ENCODE measurements at regions not wholly inside any gene's neighbourhood (a gene's known extent, or its start where the extent isn't known, plus 50 kb on each side); places are given as distances from the start of the nearest gene placed in this dataset.

- no peaks in the 10 kb centered on the region for H3K9me3 Mint-ChIP-seq
- no peak for DNase-seq
- ChIA-PET CTCF (interaction anchor here (0.5 to 1.0 kb wide), 2 partner anchors 12 to 48 kb away, joined by 3 read pairs; no protein-coding TSS in a partner anchor), POLR2A (no interaction called here)
- H3K4me3 Mint-ChIP-seq: no peak overlapping the region
- H3K4me1 Mint-ChIP-seq: peaks cover 38% of the 10 kb centered on the region
- no peaks in the 10 kb centered on the region for H3K36me3 Mint-ChIP-seq (ENCODE audit: low read depth)
- no peak overlapping the region for H3K27ac Mint-ChIP-seq
- H3K27me3 Mint-ChIP-seq: peaks cover 27% of the 10 kb centered on the region
These were observed 102.2 kb downstream of the NCR2 start for GRCh38 chr6:41437604-41438003.

DNA sequence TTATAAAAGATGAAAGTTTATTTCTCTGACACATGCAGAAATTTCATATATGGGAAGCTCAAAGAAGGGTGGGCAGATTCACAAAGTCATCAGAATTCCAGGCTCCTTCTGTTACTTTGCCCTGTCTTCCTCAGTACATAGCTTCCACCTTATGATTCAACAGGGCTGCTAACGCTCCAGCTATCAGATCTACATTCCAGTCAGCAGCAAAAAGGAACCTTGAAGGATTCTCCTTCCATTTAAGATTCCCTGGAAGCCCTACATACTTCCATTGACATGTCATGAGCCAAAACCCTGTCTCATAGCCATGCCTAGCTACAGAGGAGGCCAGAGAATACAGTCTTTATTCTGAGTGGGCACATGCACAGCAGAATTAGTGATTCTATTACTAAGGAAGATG, 103.3 kb downstream of the NCR2 start:
- Mint-ChIP-seq H3K27me3 (peaks cover 30% of the 10 kb centered on the region), H3K4me1 (peaks cover 39% of the 10 kb centered on the region), H3K4me3 (no peak overlapping the region), H3K9me3 (no peaks in the 10 kb centered on the region), H3K27ac (no peak overlapping the region), H3K36me3 (ENCODE audit: low read depth) (no peaks in the 10 kb centered on the region)
- CTCF ChIA-PET: interaction anchor here (1.0 kb wide), 1 partner anchor 14 kb away, joined by 3 read pairs; no protein-coding TSS in a partner anchor
- no peak for DNase-seq
- POLR2A ChIA-PET: no interaction called here

GRCh38 chr6:41439524-41440418, 104.4 kb downstream of the NCR2 start:
- peak; percentile 40 for DNase-seq
- CTCF ChIA-PET: no interaction called here
- peaks cover 39% of the 10 kb centered on the region for H3K4me1 Mint-ChIP-seq
- H3K27ac Mint-ChIP-seq: peak overlapping the region; percentile 48
- POLR2A ChIA-PET: no interaction called here
- H3K27me3 Mint-ChIP-seq: peaks cover 38% of the 10 kb centered on the region
- H3K36me3 Mint-ChIP-seq (ENCODE audit: low read depth): no peaks in the 10 kb centered on the region
- no peaks in the 10 kb centered on the region for H3K9me3 Mint-ChIP-seq
- H3K4me3 Mint-ChIP-seq: no peak overlapping the region

DNA sequence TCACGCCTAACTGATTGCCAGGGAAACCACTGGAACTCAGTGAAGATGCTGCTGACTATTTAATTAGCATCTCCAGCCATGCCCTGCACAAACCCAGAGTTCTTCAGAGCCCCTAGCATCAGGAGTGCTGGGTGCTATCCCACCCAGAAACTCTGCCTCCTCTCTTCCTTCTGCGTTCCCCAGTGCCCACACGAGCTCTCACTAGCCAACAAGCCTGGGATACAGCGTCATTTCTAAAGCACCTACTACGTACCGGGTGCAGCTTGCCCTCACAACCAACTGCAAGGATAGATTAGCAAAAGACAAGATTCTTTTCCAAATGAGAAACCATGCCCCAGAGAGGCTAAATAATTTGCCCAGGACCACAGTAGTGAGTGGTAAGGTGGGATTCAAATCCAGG, 105.2 kb upstream of the FOXP4 start:
- Mint-ChIP-seq H3K27ac (no peak overlapping the region), H3K9me3 (no peaks in the 10 kb centered on the region), H3K4me1 (peaks cover 39% of the 10 kb centered on the region), H3K36me3 (ENCODE audit: low read depth) (no peaks in the 10 kb centered on the region), H3K4me3 (no peak overlapping the region), H3K27me3 (peaks cover 38% of the 10 kb centered on the region)
- ChIA-PET POLR2A (no interaction called here), CTCF (no interaction called here)
- DNase-seq: no peak

- POLR2A ChIA-PET: no interaction called here
- CTCF ChIA-PET: interaction anchor here (3.4 kb wide), 1 partner anchor 17 kb away, joined by 16 read pairs; no protein-coding TSS in a partner anchor
- DNase-seq: peak; percentile 37
- no peaks in the 10 kb centered on the region for H3K9me3 Mint-ChIP-seq
- H3K36me3 Mint-ChIP-seq (ENCODE audit: low read depth): no peaks in the 10 kb centered on the region
- no peak overlapping the region for H3K4me3 Mint-ChIP-seq
- H3K27ac Mint-ChIP-seq: peak overlapping the region; percentile 5
- H3K27me3 Mint-ChIP-seq: peaks cover 35% of the 10 kb centered on the region
- peaks cover 39% of the 10 kb centered on the region for H3K4me1 Mint-ChIP-seq
These were observed 104.4 kb upstream of the FOXP4 start for GRCh38 chr6:41441598-41442351.

DNA sequence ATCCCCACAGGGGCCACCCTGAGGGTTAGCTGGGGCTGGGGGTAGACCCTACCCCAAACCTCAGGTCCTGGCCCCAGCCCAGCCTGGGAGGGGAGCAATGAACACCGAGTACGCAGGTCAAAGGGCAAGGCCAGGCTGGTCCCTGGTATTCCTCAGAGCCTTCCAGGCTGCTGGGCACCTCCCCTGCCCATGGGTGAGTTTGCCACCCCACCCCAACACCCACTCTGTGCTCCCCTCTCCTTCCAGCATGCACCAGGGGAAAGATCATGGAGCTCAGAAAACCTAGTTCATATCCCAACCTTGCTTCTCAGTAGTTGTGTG, 103.9 kb upstream of the FOXP4 start:
- peaks cover 35% of the 10 kb centered on the region for H3K27me3 Mint-ChIP-seq
- H3K36me3 Mint-ChIP-seq (ENCODE audit: low read depth): no peaks in the 10 kb centered on the region

DNA sequence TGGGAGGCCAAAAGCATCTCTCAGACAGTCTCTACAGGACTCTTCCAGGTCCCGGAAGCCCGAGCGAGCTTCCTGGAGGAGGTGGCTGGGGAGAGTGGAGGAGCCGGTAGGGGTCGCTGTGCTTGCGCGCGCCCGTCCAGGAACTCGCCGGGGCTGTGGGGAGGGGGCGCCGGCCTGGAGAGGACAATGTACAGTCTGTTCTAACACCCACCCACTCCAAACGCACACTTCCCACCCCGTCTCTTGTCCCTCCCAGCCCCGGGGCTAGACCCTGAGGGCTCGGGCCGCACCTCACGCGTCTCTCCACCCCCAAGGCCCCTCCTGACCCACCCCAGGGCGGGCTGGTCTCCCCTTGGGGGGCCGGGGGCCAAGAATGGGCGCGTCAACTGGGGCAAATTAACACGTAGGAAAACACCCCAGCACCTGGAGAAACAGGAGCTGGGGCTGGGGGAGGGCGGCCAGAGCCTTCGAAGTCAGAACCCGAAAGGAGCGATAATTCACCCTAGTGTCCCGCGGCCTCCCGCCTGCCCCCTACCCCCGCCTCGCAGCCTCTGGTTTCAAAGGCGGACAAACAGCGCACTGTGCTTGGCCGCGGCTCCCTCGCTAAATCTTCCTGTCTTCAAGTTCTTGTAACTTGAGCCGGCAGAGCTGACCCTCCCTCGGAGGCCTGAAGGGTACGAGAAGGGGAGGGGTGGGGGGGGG, 103.2 kb upstream of the FOXP4 start:
- Mint-ChIP-seq H3K27me3 (peaks cover 32% of the 10 kb centered on the region), H3K27ac (no peak overlapping the region), H3K4me3 (no peak overlapping the region), H3K9me3 (no peaks in the 10 kb centered on the region), H3K4me1 (peaks cover 39% of the 10 kb centered on the region), H3K36me3 (ENCODE audit: low read depth) (no peaks in the 10 kb centered on the region)
- POLR2A ChIA-PET: no interaction called here
- DNase-seq: no peak
- CTCF ChIA-PET: interaction anchor here (0.8 to 3.4 kb wide), 5 partner anchors 17 to 21 kb away, joined by 3 to 16 read pairs (median 3); no protein-coding TSS in a partner anchor

More for the DNA sequence above, 103.9 kb upstream of the FOXP4 start:
- ChIA-PET CTCF (interaction anchor here (0.8 to 3.4 kb wide), 5 partner anchors 16 to 22 kb away, joined by 3 to 16 read pairs (median 3); no protein-coding TSS in a partner anchor), POLR2A (no interaction called here)
- H3K4me3 Mint-ChIP-seq: no peak overlapping the region
- no peak for DNase-seq
- no peak overlapping the region for H3K27ac Mint-ChIP-seq
- peaks cover 39% of the 10 kb centered on the region for H3K4me1 Mint-ChIP-seq
- no peaks in the 10 kb centered on the region for H3K9me3 Mint-ChIP-seq

DNA sequence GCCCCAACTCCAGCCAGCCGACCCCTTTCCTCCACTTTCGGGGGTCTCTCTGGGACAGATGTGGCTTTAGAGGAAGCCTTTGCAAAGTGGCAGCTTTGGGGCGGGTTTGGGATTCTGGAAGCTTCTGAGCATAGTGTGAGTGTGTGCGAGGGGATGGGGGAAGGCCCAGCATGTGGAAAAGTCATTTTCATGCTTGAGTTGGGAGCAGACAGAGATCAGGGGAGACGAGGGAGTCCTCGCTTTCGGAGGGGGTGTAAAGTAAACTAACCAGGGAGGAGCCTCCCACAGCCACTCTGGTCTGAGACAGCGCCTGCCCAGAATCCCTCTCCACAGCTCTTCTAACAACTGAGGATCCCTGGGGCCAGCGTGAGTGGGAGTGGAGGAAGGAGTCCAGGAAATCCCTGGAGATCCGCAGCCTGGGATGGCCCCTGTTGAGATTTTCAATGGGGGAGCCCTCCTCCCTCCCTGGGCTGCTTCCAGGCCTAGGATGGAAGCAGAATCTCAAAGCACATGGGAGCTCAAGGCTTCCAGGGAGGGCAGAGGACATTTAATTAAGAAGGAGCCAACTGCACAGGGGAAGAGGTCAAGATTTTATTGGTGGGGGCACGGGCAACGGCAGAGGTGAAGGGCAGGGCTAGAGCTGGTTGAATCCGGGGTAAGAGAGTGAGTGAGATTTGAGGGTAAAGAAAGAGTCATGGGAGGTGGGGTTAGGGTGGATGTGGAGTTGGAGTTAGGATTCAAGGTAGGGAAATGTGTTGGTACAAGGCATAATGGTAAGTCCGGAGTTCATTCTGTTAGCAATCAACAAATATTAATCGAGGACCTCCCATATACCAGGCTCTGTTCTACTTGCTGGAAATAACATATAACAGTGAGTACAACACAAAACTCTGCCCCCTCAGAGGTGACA, 102.3 kb upstream of the FOXP4 start:
- ChIA-PET POLR2A (interaction anchor here (1.2 kb wide), 1 partner anchor 21 kb away, joined by 3 read pairs; no protein-coding TSS in a partner anchor), CTCF (interaction anchor here (0.9 to 3.4 kb wide), 4 partner anchors 10 to 20 kb away, joined by 3 to 16 read pairs (median 3); no protein-coding TSS in a partner anchor)
- Mint-ChIP-seq H3K27me3 (peaks cover 29% of the 10 kb centered on the region), H3K9me3 (no peaks in the 10 kb centered on the region), H3K36me3 (ENCODE audit: low read depth) (no peaks in the 10 kb centered on the region), H3K27ac (no peak overlapping the region), H3K4me1 (peaks cover 38% of the 10 kb centered on the region), H3K4me3 (no peak overlapping the region)
- no peak for DNase-seq

DNA sequence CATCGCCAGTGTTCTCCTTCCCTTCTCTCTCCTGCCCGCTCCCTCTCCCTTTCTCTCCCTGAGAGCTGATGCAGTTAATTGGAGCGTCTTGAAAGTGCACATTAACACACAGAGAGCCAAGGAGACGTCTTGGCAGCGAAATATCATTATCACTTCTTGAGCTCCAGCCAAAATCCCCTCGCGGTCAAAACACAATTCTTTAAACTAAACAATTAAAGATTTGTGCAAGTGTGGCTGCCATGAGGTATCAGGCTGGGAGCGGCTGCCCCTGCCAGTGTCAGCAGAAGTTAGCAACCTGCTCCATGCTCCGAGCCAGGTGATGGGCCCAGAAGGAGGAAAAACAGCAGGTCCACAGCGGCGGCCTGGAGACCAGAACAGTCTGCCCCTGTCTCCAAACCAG, 100.9 kb upstream of the FOXP4 start:
- Mint-ChIP-seq H3K4me3 (no peak overlapping the region), H3K27me3 (peaks cover 23% of the 10 kb centered on the region), H3K9me3 (no peaks in the 10 kb centered on the region), H3K27ac (no peak overlapping the region), H3K36me3 (ENCODE audit: low read depth) (no peaks in the 10 kb centered on the region), H3K4me1 (peaks cover 24% of the 10 kb centered on the region)
- no peak for DNase-seq
- POLR2A ChIA-PET: no interaction called here
- CTCF ChIA-PET: interaction anchor here (0.8 to 3.4 kb wide), 2 partner anchors 21 to 29 kb away, joined by 3 to 16 read pairs; no protein-coding TSS in a partner anchor

DNA sequence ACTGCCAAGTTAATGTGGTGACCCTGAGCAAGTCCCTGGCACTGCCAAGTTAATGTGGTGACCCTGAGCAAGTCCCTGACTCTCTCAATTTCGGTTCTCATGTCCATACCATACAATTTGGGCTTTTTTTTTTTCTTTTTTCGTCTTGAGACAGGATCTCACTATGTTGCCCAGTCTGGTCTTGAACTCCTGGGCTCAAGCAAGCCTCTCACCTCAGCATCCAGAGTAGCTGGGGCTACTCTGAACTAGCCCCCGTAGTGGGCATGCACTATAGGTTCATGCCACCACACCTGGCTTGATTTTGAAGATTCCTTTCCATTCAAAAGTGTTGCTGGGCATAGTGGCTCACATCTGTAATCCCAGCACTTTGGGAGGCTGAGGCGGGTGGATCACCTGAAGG, 100.0 kb upstream of the FOXP4 start:
- DNase-seq: no peak
- H3K27ac Mint-ChIP-seq: no peak overlapping the region
- H3K4me1 Mint-ChIP-seq: peaks cover 16% of the 10 kb centered on the region
- POLR2A ChIA-PET: no interaction called here
- no peak overlapping the region for H3K4me3 Mint-ChIP-seq
- H3K36me3 Mint-ChIP-seq (ENCODE audit: low read depth): no peaks in the 10 kb centered on the region
- H3K9me3 Mint-ChIP-seq: no peaks in the 10 kb centered on the region
- peaks cover 23% of the 10 kb centered on the region for H3K27me3 Mint-ChIP-seq
- CTCF ChIA-PET: interaction anchor here (0.8 kb wide), 1 partner anchor 30 kb away, joined by 3 read pairs; no protein-coding TSS in a partner anchor

DNA sequence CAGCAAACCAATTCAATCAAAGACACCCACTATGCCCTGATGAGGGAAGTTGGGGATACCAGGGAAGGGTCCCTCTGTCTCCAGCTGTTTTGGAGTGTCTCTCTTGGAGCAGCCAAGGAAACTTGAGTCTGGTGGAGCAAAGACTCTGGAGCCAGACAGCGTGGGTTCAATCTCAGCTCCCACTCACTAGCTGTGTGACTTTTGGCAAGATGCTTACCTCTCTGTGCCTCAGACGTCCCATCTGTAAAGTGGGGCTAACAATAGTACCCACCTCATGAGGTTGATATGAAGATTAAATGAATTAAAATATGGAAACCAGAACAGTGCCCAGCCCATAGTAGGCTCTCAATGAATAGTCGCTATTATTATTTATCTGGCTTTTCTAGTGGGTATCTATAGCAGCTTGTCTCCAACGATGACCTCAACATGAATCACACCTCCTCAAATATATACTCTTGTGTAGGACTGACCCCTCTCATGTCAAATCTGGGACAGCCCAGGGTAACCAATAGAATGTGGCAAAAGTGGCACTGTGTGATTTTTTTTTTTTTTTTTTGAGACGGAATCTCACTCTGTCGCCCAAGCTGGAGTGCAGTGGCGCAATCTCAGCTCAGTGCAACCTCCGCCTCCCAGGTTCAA, 99.2 kb upstream of the FOXP4 start:
- Mint-ChIP-seq H3K27ac (no peak overlapping the region), H3K36me3 (ENCODE audit: low read depth) (no peaks in the 10 kb centered on the region), H3K27me3 (peaks cover 23% of the 10 kb centered on the region), H3K4me1 (peaks cover 7% of the 10 kb centered on the region), H3K4me3 (no peak overlapping the region), H3K9me3 (no peaks in the 10 kb centered on the region)
- ChIA-PET POLR2A (no interaction called here), CTCF (interaction anchor here (0.8 kb wide), 1 partner anchor 23 kb away, joined by 3 read pairs; no protein-coding TSS in a partner anchor)
- no peak for DNase-seq

GRCh38 chr6:41448256-41448655, 97.9 kb upstream of the FOXP4 start:
- DNase-seq: no peak
- Mint-ChIP-seq H3K27me3 (peaks cover 18% of the 10 kb centered on the region), H3K27ac (no peak overlapping the region), H3K4me1 (no peaks in the 10 kb centered on the region), H3K4me3 (no peak overlapping the region), H3K36me3 (ENCODE audit: low read depth) (no peaks in the 10 kb centered on the region), H3K9me3 (no peaks in the 10 kb centered on the region)
- ChIA-PET CTCF (no interaction called here), POLR2A (no interaction called here)

Data from activated CD4-positive, alpha-beta memory T cell treated with anti-CD3 and anti-CD28 coated beads, Interleukin-2, amount 10 ng/mL, durations not matched to agents 7 days and 5 days (primary cell).